GM21367 (cell line): ENCODE measurements at regions not wholly inside any gene's neighbourhood (a gene's known extent, or its start where the extent isn't known, plus 50 kb on each side); places are given as distances from the start of the nearest gene placed in this dataset.

Experiments
- ATAC-seq: cut with Tn5 transposase; IDR thresholded peaks from one replicate; pipeline ENCODE4 v1.9.1; 2021; ENCODE audit not compliant: unreplicated experiment

DNA sequence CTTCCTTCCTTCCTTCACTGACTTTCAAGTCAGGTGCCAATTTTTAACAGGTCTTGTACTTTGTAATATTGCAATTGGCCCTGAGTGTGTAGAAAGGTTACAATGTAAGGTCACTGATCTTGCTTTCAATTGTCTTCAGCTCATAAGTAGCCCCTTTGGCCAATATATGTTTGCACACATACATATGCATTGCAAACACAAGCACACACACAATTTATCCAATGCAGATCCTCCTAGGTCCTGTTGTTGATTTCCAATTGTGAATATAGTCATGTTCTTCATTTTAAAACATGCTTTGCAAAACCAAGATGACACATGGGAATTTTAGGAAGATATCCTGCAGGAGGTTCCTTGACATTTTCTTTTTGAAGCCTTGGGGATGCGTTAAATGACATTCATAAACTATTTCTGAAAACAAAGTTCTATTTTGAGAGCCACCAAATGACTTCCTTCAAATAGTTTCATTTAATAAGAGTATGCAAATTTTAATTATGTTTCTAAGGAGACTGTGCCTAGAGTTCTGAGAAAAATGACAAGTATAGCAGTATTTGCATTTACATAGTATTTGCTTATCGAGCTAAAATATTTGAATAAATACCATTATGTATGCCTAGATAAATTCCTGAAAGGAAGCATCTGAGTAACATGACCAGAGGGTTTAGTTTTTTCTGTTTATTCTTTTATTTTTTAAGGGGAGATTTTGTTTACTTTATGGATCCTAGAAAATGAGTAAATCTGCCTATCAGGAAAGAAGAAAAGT is 117.1 kb upstream of the TMEFF2 start:
- ATAC-seq = no peak

DNA sequence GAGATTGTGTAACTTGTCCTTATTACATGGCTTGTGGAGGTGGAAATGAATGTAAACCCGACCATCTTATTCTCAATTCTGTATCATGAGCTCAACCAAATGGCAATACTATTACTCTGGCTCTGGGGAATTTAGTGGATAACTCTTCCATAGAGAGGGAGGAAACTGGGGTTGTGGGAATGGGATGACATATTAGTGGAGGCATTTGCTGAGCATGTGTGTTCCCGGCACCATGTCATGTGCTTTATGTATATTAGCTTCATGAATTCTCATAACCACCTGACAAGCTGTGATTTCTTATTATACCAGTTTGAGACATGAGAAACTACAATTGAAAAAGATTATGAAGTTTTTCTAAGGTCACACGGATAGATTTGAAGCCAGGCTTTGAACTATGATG is 112.8 kb upstream of the TMEFF2 start:
- ATAC-seq = no peak

GRCh38 chr2:192298664-192299063 is 103.9 kb upstream of the TMEFF2 start:
- no peak for ATAC-seq

DNA sequence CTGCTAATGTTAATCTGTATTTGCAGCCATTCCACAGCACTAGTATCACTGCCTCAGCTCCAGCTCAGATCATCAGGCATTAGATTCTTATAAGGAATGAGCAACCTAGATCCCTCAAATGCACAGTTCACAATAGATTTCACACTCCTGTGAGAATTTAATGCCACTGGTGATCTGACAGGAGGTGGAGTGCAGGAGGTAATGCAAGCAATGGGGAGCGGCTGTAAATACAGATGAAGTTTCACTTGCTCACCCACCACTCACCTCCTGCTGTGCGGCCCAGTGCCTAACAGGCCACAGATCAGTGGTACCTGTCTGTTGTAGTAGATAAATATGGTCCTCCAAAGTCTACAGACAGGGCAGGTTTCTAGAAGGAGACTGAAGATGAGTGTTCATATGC is 97.7 kb upstream of the TMEFF2 start:
- ATAC-seq = no peak

DNA sequence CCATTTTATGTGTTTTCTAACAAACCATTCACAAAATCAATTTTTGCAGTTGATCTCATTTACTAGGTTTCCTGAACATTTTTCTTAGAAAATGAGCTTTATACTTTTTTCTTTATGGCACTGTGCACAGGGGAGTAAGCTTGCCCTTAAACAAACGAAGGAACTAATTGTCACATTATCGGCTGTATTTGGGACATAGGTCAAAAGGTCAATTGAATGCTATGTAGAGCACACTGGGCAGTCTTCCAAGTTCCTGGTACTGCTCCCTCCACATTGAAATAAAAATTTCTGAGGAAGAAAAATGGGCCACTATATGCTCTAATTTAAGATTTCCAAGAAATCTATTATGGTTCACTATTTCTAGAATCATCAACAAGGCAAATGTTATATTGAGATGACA is 93.6 kb upstream of the TMEFF2 start:
- ATAC-seq = no peak

DNA sequence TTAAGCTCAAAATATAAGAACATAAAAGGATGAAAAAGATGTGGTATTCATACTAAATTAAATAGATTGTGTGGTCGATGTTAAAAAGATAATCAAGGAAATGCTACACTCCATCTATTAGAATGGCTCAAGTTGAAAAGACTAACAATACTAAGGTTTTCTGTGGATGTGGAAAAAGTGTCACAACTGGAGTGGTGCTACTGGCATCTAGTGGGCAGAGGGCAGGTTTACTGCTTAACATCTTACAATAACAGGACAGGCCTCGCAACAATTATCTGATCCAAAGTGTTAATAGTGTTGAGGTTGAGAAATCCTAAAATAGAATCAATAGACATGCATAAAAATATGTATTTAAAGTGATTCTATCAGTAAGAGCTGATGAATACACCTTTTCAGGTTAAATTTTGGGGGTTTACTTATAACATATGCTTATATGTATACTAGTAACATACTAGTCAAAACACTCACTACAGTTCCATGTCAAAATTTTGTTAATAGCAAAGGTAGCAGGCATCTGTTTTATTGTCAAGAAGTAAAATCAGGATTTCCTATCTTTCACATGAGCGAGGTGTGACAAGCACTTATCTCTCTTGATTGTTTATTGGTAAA is 91.5 kb upstream of the TMEFF2 start:
- no peak for ATAC-seq

- ATAC-seq = no peak
Measured at GRCh38 chr2:192283450-192283849, 88.7 kb upstream of the TMEFF2 start.

DNA sequence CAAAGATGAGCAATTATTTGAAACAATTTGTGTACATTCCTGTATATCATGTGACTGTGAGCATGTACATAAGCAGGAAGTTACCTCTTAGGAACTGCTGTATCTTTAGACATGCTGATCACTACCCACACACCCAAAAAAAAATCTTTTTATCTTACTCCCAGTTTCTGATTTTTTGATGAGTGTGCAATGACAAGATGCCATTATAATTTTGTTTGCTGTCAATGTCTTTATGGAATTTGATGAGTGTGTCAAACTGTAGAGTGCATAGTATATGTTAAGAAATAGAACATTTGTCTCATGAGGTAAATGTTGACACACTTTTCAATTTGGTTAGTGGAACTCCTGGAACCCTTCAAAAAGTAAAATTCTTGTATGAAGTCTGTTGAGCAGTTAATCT is 84.0 kb upstream of the TMEFF2 start:
- no peak for ATAC-seq

GRCh38 chr2:192277494-192278109 is 82.9 kb upstream of the TMEFF2 start:
- no peak for ATAC-seq

DNA sequence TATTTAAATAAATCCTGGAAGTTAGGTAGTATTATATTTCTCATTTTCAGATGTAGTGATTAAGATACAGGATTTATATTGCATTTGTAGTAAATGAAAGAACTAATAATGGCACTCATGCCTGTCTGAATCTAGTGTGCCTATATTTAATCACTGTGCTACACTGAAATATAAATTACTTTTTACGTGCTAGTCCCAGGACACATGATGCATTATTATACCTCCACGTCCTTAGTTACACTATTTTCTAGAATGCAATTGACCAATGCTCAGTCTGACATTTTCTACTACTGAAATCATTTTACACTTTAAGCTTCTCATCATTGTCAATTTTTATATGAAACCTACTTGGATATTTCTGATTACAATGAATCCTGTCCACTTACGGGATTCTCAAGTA is 80.9 kb upstream of the TMEFF2 start:
- ATAC-seq = no peak

GRCh38 chr2:192267484-192267883 is 72.8 kb upstream of the TMEFF2 start:
- no peak for ATAC-seq

DNA sequence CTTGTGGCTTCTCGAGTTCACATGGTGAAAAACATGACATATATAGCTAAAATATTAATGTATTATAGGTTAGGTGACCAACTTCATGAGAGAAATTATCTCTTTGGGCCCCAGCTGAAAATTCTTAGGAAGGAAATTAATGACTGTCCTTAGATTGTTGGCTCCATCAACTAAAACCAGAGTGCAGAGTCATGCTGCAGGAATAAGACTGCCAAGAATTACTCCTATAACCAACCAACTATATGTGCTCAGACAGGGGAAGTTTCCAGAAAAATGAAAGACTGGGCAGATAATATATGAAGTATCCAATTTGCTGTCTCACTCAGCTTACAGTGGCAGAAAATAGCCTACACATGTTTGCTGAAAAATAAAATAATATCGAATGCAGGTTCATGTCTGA is 71.0 kb upstream of the TMEFF2 start:
- ATAC-seq = no peak

DNA sequence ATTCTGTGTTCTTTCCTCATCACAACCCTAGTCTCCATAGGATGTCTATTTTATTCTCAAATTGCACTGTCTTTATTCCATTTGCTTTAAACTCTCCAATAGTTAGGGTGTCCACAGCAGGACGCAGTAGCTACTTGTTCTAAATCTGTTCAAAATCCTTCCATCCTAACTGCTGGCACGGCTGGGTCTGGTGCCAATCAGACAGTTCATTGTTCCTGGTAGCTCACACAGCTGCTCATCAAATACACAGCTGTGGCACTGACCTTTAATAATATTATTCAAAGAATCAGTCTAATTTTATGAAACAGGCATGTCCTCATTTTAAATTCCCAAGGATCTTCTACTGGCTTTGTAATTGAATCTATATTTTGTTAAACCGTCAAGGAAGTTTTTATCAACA is 59.7 kb upstream of the TMEFF2 start:
- no peak for ATAC-seq

DNA sequence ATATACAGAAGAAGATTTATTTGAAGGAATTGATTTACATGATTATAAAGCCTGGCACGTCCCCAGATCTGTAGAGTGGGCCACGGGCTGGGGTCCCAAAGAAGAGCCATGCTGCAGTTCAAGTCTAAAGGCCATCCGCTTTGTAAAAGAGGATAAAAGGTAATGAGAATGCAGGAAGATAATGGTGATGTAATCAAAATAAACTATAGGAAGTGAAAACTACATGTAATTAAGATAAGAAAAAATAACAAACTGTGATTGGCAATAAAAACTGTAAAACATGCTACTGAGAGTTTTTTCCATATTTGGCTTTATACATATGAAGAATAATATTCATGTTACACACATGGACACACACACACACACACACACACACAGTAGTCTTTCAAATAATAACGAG is 59.0 kb upstream of the TMEFF2 start:
- no peak for ATAC-seq

GRCh38 chr2:192250961-192251360 is 56.2 kb upstream of the TMEFF2 start:
- no peak for ATAC-seq

- no peak for ATAC-seq
Measured at GRCh38 chr2:192247456-192247855, 52.7 kb upstream of the TMEFF2 start.

DNA sequence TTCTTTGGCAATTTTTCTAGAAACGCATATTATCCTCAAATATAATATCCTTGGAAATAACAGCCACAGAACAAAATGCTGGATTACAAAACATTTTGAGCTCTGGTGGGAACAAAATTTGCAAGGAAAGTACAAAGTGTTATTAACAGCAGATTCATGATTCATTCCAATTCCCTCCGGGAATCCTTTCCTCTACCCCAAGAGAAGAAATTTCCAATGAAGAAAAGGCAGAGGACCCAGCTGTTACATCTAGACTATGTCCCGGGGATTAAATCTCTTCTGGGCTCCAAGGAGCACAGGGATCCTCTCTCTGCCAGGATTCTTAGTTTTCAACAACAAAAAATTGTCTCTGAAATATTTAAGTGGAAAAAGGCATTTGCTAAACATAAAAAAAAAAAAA is 51.6 kb upstream of the TMEFF2 start:
- no peak for ATAC-seq

GRCh38 chr2:192245329-192245728 is 50.6 kb upstream of the TMEFF2 start:
- ATAC-seq = no peak
